SK-N-MC (cell line): ENCODE measurements at regions not wholly inside any gene's neighbourhood (a gene's known extent, or its start where the extent isn't known, plus 50 kb on each side); places are given as distances from the start of the nearest gene placed in this dataset.

Experiments
- EZH2 ChIP-seq: fragments of 200-600 bp; sonication (generic); IDR thresholded peaks from one replicate; pipeline ENCODE4 v1.6.1; 2017; ENCODE audit warnings: antibody characterized with exemption
- FOXP2 ChIP-seq: optimal IDR thresholded peaks from 2 replicates; pipeline ENCODE3; 2011; ENCODE audit warnings: mild to moderate bottlenecking, moderate library complexity; ENCODE audit not compliant: insufficient read depth; ENCODE audit errors: extremely low read length, control extremely low read depth
- POLR2AphosphoS5 ChIP-seq: IDR thresholded peaks from 2 replicates; pipeline ENCODE4 v1.6.1; 2012; ENCODE audit warnings: mild to moderate bottlenecking, low read depth, low read length, borderline replicate concordance

- TF ChIP-seq POLR2AphosphoS5 (no peak), EZH2 (no peak), FOXP2 (no peak)
Measured at GRCh38 chr3:74691946-74692345, 77.5 kb upstream of the CNTN3 start.
